ENCODE measurements at regions not wholly inside any gene's neighbourhood (a gene's known extent, or its start where the extent isn't known, plus 50 kb on each side); places are given as distances from the start of the nearest gene placed in this dataset.

GRCh38 chr2:235411905-235412485 is 81.8 kb upstream of the AGAP1 start:
- Histone ChIP-seq H3K4me3 (no peak overlapping the region), H3K27me3 (no peaks in the 10 kb centered on the region), H3K4me1 (peaks cover 0 to 2% (median 0%) of the 10 kb centered on the region in 4 donors), H3K9me3 (no peaks in the 10 kb centered on the region), H3K27ac (no peak overlapping the region), H3K36me3 (no peaks in the 10 kb centered on the region)
- TF ChIP-seq CTCF (IDR thresholded peaks at IDR 0.05) (no peak), EP300 (IDR thresholded peaks at IDR 0.05) (no peak), POLR2A (IDR thresholded peaks at IDR 0.05) (no peak), POLR2AphosphoS5 (IDR thresholded peaks at IDR 0.05) (no peak)
- intact Hi-C loops (cut with DNase I), result no loop called here
- 90 to 92% methylated on average over 4 of the region's 4 CpGs for WGBS, 2 donors
- DNase-seq, result no peak

- no peak for DNase-seq
- Histone ChIP-seq H3K4me3 (no peak overlapping the region), H3K27ac (no peak overlapping the region), H3K36me3 (no peaks in the 10 kb centered on the region), H3K27me3 (no peaks in the 10 kb centered on the region), H3K4me1 (peaks cover 0 to 2% (median 0%) of the 10 kb centered on the region in 4 donors), H3K9me3 (no peaks in the 10 kb centered on the region)
- 54 to 63% methylated on average over 1 of the region's 1 CpG for WGBS, 2 donors
- intact Hi-C loops (cut with DNase I), result no loop called here
- no peak for TF ChIP-seq CTCF (IDR thresholded peaks at IDR 0.05)
Observed at GRCh38 chr2:235413064-235413463, 80.8 kb upstream of the AGAP1 start.

- no peak for DNase-seq
- no peaks in the 10 kb centered on the region for H3K36me3 ChIP-seq
- 73 to 86% methylated on average over 4 of the region's 4 CpGs for WGBS, 2 donors
- intact Hi-C loops (cut with DNase I), result no loop called here
- TF ChIP-seq EP300 (IDR thresholded peaks at IDR 0.05) (no peak), POLR2AphosphoS5 (IDR thresholded peaks at IDR 0.05) (no peak), POLR2A (IDR thresholded peaks at IDR 0.05) (no peak), CTCF (IDR thresholded peaks at IDR 0.05) (no peak)
- H3K4me3 ChIP-seq, result no peak overlapping the region
- H3K27me3 ChIP-seq, result no peaks in the 10 kb centered on the region
- H3K4me1 ChIP-seq, result peaks cover 0 to 2% (median 0%) of the 10 kb centered on the region in 4 donors
- H3K27ac ChIP-seq, result no peak overlapping the region
- no peaks in the 10 kb centered on the region for H3K9me3 ChIP-seq
Observed at GRCh38 chr2:235414422-235414821, 79.4 kb upstream of the AGAP1 start.

- Histone ChIP-seq H3K4me3 (no peak overlapping the region), H3K4me1 (peaks cover 0 to 2% (median 0%) of the 10 kb centered on the region in 4 donors), H3K9me3 (no peaks in the 10 kb centered on the region), H3K27me3 (no peaks in the 10 kb centered on the region), H3K27ac (no peak overlapping the region), H3K36me3 (no peaks in the 10 kb centered on the region)
- 49 to 56% methylated on average over 7 of the region's 7 CpGs for WGBS, 2 donors
- intact Hi-C loops (cut with DNase I), result no loop called here
- TF ChIP-seq EP300 (IDR thresholded peaks at IDR 0.05) (no peak), POLR2AphosphoS5 (IDR thresholded peaks at IDR 0.05) (no peak), CTCF (IDR thresholded peaks at IDR 0.05) (no peak), POLR2A (IDR thresholded peaks at IDR 0.05) (no peak)
- DNase-seq, result no peak
Observed at GRCh38 chr2:235416858-235417499, 76.9 kb upstream of the AGAP1 start.

- peaks cover 0 to 2% (median 0%) of the 10 kb centered on the region in 4 donors for H3K4me1 ChIP-seq
- TF ChIP-seq CTCF (IDR thresholded peaks at IDR 0.05) (no peak), POLR2A (IDR thresholded peaks at IDR 0.05) (no peak), POLR2AphosphoS5 (IDR thresholded peaks at IDR 0.05) (no peak), EP300 (IDR thresholded peaks at IDR 0.05) (no peak)
- intact Hi-C loops (cut with DNase I), result no loop called here
- WGBS, 2 donors, result 79 to 85% methylated on average over 7 of the region's 7 CpGs
- no peak overlapping the region for H3K27ac ChIP-seq
- no peaks in the 10 kb centered on the region for H3K27me3 ChIP-seq
- DNase-seq, result no peak
- no peaks in the 10 kb centered on the region for H3K9me3 ChIP-seq
- no peaks in the 10 kb centered on the region for H3K36me3 ChIP-seq
- no peak overlapping the region for H3K4me3 ChIP-seq
Observed at GRCh38 chr2:235418918-235419317, 74.9 kb upstream of the AGAP1 start.

All from sigmoid colon (tissue), 6 donors.